Activated T-cell treated with anti-CD3 and anti-CD28 coated beads for 24 hours (primary cell): ENCODE measurements at regions not wholly inside any gene's neighbourhood (a gene's known extent, or its start where the extent isn't known, plus 50 kb on each side); places are given as distances from the start of the nearest gene placed in this dataset.
"Not testable (repeated sequence)": the region's sequence is repeated elsewhere in the genome, so short reads cannot be mapped to it uniquely, and the experiment has no call there.

Experiments used
- DNase-seq: peaks from one replicate; pipeline ENCODE4 v3.0.0-alpha.2; 2020; ENCODE audit warnings: low read depth

DNA sequence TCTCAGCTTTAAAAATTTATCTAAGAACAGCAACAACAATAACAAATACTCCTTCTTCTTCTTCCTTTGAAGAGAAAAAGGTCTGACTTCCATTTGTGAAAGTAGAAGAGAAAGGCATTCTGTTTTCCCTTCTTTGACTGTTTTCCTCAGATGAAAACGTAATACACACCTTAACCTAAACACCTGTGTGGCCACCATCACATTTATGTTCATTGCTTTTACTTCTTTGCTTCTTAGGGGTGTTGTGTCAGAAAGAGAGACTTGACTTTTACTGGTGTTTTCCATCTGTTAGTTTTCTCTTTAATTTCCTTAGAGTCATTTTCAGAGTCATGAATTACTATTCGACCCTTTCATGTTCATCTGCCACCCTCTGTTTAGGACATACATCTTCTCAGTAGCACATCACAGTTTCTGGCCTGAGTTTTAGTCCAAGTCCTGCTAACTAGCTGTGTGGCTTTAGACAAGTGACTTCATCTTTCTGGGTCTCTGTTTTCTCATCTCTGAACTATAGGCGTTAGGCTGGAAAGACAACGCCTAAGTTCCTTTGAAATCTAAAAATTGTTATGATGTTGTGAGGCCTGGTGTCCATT, 283.8 kb downstream of the GATA3 start:
- no peak for DNase-seq

- no peak for DNase-seq
These were observed 290.3 kb downstream of the GATA3 start for GRCh38 chr10:8344756-8345155.

DNA sequence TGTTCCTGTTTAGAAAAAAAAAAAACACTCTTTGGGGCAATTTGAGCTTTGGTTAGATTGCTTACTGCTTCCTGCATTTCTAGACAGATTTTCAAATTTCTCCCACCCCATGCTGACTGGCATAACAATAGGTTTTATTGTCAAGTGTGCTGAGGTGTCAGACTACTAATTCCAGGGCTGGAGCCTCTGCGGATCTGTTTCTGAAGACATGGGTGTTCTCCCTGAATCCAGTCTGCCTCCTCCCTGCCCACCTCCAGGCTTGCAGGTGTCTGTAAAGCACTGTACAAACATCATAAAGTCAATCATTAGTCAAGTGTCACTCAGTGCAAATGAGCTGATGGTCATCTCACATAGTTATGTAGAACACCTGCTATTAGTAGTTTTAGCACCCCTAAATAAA, 292.4 kb downstream of the GATA3 start:
- DNase-seq, result no peak

- DNase-seq, result not testable (repeated sequence)
These were observed 293.1 kb downstream of the GATA3 start for GRCh38 chr10:8347614-8348013.

- DNase-seq, result no peak
These were observed 295.2 kb downstream of the GATA3 start for GRCh38 chr10:8349610-8350249.

GRCh38 chr10:8350250-8350967, 295.9 kb downstream of the GATA3 start:
- DNase-seq, result no peak

- DNase-seq, result no peak
These were observed 297.9 kb downstream of the GATA3 start for GRCh38 chr10:8352171-8353075.

- no peak for DNase-seq
These were observed 301.8 kb downstream of the GATA3 start for GRCh38 chr10:8356283-8356682.

DNA sequence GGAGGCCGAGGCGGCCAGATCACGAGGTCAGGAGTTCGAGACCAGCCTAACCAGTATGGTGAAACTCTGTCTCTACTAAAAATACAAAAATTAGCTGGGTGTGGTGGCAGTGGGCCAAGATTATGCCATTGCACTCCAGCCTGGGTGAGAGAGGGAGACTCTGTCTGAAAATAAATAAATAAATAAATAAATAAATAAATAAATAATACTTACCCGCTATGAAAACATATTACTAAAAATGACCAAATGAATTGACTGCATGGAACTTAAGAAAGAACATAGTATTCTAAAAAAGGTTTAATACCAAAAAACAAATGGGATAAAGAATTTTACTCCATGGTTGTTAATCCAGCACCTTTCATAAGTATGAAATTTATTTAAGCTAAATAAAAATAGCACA, 305.0 kb downstream of the GATA3 start:
- DNase-seq, result no peak

DNA sequence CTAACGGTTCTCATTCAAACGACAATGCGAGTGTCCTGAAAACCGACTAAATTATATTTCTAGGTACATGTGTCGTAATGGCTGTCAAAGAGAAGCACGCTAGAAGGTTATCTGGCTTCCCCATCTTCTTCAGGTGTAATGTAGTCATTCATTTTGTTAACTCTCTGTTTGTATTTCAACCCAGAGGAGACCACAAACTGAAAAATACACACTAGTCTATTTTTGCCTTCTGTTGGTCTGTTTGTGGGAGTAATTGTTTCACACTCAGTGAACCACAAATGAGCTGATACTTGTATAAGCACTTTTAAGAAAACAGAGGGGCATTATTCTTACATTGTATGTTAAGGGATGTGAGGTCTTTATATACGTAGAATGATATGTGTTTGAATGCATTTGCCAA, 305.9 kb downstream of the GATA3 start:
- no peak for DNase-seq

GRCh38 chr10:8360814-8361509, 306.5 kb downstream of the GATA3 start:
- DNase-seq, result no peak

DNA sequence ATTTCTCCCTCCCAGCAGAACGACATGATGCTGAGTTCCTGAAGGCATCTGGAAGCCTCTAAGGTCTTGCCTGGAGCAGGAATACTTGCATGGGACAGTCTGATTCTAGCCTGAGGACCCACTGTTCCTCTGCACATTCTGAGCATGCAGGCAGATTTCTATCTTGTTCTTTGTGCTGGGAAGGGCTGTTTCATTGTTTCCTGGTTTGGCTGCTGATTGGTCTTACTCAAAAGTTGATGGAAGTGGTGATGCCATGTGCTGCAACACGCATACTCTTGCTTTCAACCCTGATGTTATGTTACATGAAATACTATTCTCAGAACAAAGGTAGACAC, 307.0 kb downstream of the GATA3 start:
- DNase-seq, result no peak

DNA sequence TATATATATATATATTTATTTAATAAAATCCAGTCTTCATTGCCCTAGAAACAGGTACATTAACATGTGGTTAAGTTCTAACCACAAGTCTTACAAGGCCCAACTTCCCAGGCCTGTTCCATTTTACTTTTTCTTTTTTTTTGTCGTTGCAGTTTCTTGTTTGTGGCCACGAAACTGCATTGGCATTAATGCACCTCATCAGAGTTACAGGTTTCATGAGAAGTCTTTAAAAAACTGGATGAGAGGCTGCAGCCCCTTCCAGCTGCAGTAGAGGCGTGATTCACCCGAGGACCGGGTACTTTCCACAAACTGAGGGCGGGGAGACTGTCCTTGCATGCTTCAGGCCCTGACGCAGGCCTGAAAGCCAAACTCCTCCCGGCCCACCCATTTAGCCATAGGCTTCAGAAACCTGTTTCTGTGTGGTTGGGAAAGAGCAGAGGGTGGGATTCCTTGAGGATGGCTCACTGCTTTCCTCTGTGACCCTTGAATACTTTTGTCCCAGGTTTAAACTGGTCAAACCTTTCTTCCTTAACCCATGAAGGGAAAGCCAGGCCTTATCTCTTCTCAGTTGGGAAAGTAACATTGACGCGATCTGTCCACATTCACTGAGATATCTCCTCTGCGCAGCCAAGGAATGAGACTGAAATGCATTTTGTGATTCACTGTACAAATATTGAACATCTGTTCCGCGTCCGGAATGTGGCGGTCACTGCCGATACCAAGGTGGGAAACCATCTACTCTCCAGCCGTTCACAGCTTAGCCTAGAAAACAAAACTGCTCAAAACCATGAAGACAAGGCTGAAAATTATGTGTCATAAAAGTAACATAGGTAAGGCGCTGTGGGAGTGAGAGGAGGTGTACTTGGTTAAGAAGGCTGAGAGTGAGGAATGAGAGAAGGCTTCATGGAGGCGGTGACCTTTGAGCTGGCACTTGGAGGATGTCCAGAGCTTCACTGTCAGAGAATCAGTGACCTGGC, 311.7 kb downstream of the GATA3 start:
- DNase-seq, result peak; percentile 30

DNA sequence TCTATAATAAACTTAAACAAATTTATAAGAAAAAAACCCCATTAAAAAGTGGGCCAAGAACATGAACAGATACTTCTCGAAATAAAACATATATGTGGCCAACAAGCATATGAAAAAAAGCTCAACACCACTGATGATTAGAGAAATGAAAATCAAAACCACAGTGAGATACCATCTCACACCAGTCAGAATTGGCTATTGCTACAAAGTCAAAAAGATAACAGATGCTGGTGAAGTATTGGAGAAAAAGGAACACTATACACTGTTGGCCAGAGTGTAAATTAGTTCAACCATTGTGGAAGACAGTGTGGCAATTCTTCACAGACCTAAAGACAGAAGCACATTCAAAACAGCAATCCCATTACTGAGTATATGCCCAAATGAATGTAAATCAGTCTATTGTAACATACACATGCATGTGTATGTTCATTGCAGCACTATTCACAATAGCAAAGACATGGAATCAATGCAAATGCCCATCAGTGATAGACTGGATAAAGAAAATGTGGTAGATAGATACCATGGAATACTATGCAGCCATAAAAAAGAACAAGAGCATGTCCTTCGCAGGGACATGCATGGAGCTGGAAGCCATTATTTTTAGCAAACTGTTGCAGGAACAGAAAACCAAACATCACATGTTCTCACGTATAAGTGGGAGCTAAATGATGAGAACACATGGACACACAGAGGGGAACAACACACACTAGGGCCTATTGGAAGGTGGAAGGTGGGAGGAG, 313.4 kb downstream of the GATA3 start:
- DNase-seq, result not testable (repeated sequence)

GRCh38 chr10:8369666-8370065, 315.2 kb downstream of the GATA3 start:
- DNase-seq, result no peak

- no peak for DNase-seq
These were observed 319.8 kb downstream of the GATA3 start for GRCh38 chr10:8374334-8374733.

- no peak for DNase-seq
These were observed 320.6 kb downstream of the GATA3 start for GRCh38 chr10:8375137-8375536.

DNA sequence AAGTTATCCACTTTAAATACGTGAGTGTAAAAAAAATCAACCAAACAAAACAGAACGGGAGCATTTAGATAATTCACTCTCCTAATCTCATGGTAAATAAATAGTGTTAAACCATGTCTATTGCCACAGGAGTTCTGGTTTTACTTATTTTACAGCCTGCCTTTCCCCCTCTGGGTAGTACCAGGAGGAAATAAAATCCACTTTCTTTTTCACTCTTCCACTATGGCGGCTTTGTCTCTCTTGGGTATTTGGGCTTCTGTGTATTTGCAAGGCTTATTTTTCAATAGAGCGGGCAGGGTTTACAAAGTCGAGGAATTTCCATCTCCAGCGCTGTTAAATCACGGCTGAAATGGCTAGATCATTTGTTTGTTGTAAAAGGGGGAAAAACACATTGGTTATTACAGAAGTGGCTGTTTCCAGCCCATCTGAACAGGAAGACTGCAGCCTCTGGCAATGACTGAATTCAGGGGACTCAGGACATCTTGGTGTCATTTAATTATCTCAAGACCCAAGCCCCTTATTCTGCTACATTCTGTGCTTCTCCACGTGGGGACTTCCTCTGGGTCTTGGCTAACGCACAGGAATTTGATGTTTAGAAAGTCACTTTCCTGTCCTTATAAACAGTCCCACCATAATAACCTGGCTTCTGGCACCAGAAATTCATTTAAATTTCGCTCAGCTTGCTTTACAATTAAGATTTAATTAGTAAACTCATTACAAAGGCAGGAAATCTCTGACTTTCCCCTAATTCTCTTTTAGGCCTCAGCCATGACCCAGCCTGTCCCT, 323.9 kb downstream of the GATA3 start:
- DNase-seq, result no peak
